HL-60 (cell line): ENCODE measurements at regions not wholly inside any gene's neighbourhood (a gene's known extent, or its start where the extent isn't known, plus 50 kb on each side); places are given as distances from the start of the nearest gene placed in this dataset.

Experiments used
- DNase-seq, 2 experiments: peaks; one replicate each; pipeline ENCODE4 v3.0.0-alpha.2; 2010 to 2020; ENCODE audit warnings: low read depth in 1 of 2, low spot score in 1 of 2
- H3K27ac ChIP-seq: fragments of 250-450 bp; sonication (Bioruptor Pico); replicated peaks from 2 replicates; pipeline ENCODE4 v1.5.1; 2020; ENCODE audit warnings: mild to moderate bottlenecking, moderate library complexity
- H3K27me3 ChIP-seq: fragments of 250-450 bp; sonication (Bioruptor Pico); 2 replicates; pipeline ENCODE4 v1.5.1; 2021; ENCODE audit warnings: mild to moderate bottlenecking, moderate library complexity; ENCODE audit not compliant: insufficient read depth, poor library complexity, severe bottlenecking
- H3K4me3 ChIP-seq: replicated peaks from 2 replicates; pipeline ENCODE4 v1.5.1; 2011; ENCODE audit warnings: mild to moderate bottlenecking, control low read depth, low read length; ENCODE audit not compliant: insufficient read depth
- CTCF ChIP-seq: IDR thresholded peaks from one replicate; pipeline ENCODE4 v1.5.1; 2011; ENCODE audit warnings: low read length, control low read depth, inconsistent platforms; ENCODE audit not compliant: insufficient read depth
- GABPA ChIP-seq: IDR thresholded peaks from 2 replicates; pipeline ENCODE4 v1.6.1; 2012; ENCODE audit warnings: low read depth
- POLR2AphosphoS5 ChIP-seq: IDR thresholded peaks from 2 replicates; pipeline ENCODE4 v1.6.1; 2012; ENCODE audit warnings: low read depth
- REST ChIP-seq: IDR thresholded peaks from 2 replicates; pipeline ENCODE4 v1.6.1; 2012; ENCODE audit warnings: low read depth; ENCODE audit not compliant: insufficient replicate concordance
- SPI1 ChIP-seq: IDR thresholded peaks from 2 replicates; pipeline ENCODE4 v1.6.1; 2012; ENCODE audit warnings: low read depth, mild to moderate bottlenecking, borderline replicate concordance

GRCh38 chr6:115759051-115759450, 301.6 kb downstream of the FRK start:
- H3K27me3 ChIP-seq = no peaks in the 10 kb centered on the region
- no peak for DNase-seq
- no peak overlapping the region for H3K4me3 ChIP-seq
- H3K27ac ChIP-seq = no peak overlapping the region
- TF ChIP-seq CTCF = no peak

- Histone ChIP-seq H3K27ac (no peak overlapping the region), H3K27me3 (no peaks in the 10 kb centered on the region), H3K4me3 (no peak overlapping the region)
- DNase-seq = no peak
- TF ChIP-seq REST (no peak), POLR2AphosphoS5 (no peak), CTCF (no peak), GABPA (no peak), SPI1 (no peak)
Observed at GRCh38 chr6:115753446-115753845, 307.2 kb downstream of the FRK start.

- no peaks in the 10 kb centered on the region for H3K27me3 ChIP-seq
- DNase-seq = no peak
- no peak for TF ChIP-seq POLR2AphosphoS5
- no peak for TF ChIP-seq SPI1
- no peak for TF ChIP-seq CTCF
- no peak for TF ChIP-seq REST
- no peak for TF ChIP-seq GABPA
- no peak overlapping the region for H3K27ac ChIP-seq
- H3K4me3 ChIP-seq = no peak overlapping the region
Observed at GRCh38 chr6:115750946-115751345, 309.7 kb downstream of the FRK start.

- H3K4me3 ChIP-seq = no peak overlapping the region
- H3K27ac ChIP-seq = no peak overlapping the region
- TF ChIP-seq REST = no peak
- TF ChIP-seq GABPA = no peak
- no peak for TF ChIP-seq POLR2AphosphoS5
- no peak for TF ChIP-seq SPI1
- TF ChIP-seq CTCF = no peak
- H3K27me3 ChIP-seq = no peaks in the 10 kb centered on the region
- no peak for DNase-seq
Observed at GRCh38 chr6:115750292-115750691, 310.4 kb downstream of the FRK start.
